GM12891 (cell line): ENCODE measurements at regions not wholly inside any gene's neighbourhood (a gene's known extent, or its start where the extent isn't known, plus 50 kb on each side); places are given as distances from the start of the nearest gene placed in this dataset.
"Not testable (repeated sequence)": the region's sequence is repeated elsewhere in the genome, so short reads cannot be mapped to it uniquely, and the experiment has no call there.

ENCODE experiments used
- POLR2A ChIP-seq: IDR thresholded peaks from 2 replicates; pipeline ENCODE4 v1.6.1; 2011; ENCODE audit warnings: low read depth, low read length, control low read depth
- POLR2AphosphoS5 ChIP-seq: IDR thresholded peaks from 2 replicates; pipeline ENCODE4 v1.6.1; 2011; ENCODE audit warnings: low read depth, low read length, control low read depth
- POU2F2 ChIP-seq: IDR thresholded peaks from 2 replicates; pipeline ENCODE4 v1.6.1; 2011; ENCODE audit warnings: low read depth, mild to moderate bottlenecking, control low read depth, low read length, moderate library complexity

DNA sequence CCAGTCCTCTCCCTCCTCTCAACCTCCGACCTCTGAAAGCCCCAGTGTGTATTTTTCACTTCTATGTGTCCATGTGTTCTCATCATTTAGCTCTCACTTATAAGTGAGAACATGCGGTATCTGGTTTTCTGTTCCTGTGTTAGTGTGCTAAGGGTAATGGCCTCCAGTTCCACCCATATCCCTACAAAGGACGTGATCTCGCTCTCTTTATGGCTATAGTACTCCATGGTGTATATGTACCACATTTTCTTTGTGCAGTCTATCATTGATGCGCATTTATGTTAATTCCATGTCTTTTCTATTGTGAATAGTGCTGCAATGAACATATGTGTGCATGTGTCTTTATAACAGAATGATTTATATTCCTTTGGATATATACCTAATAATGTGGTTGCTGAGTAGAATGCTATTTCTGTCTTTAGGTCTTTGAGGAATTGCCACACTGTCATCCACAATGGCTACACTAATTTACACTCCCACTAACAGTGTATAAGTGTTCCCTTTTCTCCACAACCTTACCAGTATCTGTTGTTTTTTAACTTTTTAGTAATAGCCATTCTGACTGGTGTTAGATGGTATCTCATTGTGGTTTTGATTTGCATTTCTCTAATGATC, 749.3 kb upstream of the ARRDC3 start:
- not testable (repeated sequence) for TF ChIP-seq POU2F2, POLR2A, POLR2AphosphoS5
